Heart left ventricle (tissue), 16 donors: ENCODE measurements at regions not wholly inside any gene's neighbourhood (a gene's known extent, or its start where the extent isn't known, plus 50 kb on each side); places are given as distances from the start of the nearest gene placed in this dataset.
A peak's percentile ranks its signal among the peaks of the same experiment; 100 is the strongest.

Experiments
- ATAC-seq, 4 donors: fragments of 200-7000 bp; cut with Tn5 transposase; one replicate each; pipeline ENCODE4 v1.9.1; 2020 to 2022; ENCODE audit warnings: moderate library complexity in 4 of 4, mild to moderate bottlenecking in 3 of 4, moderate number of reproducible peaks in 1 of 4
- DNase-seq, 5 donors: peaks; one replicate each; pipeline ENCODE4 v3.0.0-alpha.2; 2020
- H3K27ac ChIP-seq, 12 donors: fragments of 200-600 bp; sonication (generic) in 4 of 12; one replicate each; pipeline versions ENCODE4 v1.5.0 to v1.8.0; 2016 to 2022; ENCODE audit warnings: mild to moderate bottlenecking in 2 of 12
- H3K27me3 ChIP-seq, 9 donors: fragments of 200-600 bp; sonication (generic) in 2 of 9; one replicate each; pipeline versions ENCODE4 v1.5.1 to v1.8.0; 2016 to 2022; ENCODE audit warnings: mild to moderate bottlenecking in 3 of 9
- H3K36me3 ChIP-seq, 9 donors: fragments of 200-600 bp; sonication (generic) in 2 of 9; one replicate each; pipeline versions ENCODE4 v1.5.0 to v1.8.0; 2018 to 2022; ENCODE audit warnings: mild to moderate bottlenecking in 2 of 9
- H3K4me1 ChIP-seq, 12 donors: fragments of 200-600 bp; sonication (generic) in 4 of 12; one replicate each; pipeline versions ENCODE4 v1.5.0 to v1.8.0; 2016 to 2022; ENCODE audit warnings: mild to moderate bottlenecking in 3 of 12
- H3K4me3 ChIP-seq, 12 donors: fragments of 200-600 bp; sonication (generic) in 4 of 12; one replicate each; pipeline versions ENCODE4 v1.5.0 to v1.8.0; 2017 to 2022; ENCODE audit warnings: mild to moderate bottlenecking in 9 of 12, moderate library complexity in 4 of 12
- H3K9me3 ChIP-seq, 12 donors: fragments of 200-600 bp; sonication (generic) in 4 of 12; one replicate each; pipeline versions ENCODE4 v1.5.0 to v1.8.0; 2016 to 2022; ENCODE audit warnings: mild to moderate bottlenecking in 1 of 12
- POLR2A ChIP-seq, 2 donors: fragments of 450-650 bp; IDR thresholded peaks; one replicate each; pipeline ENCODE4 v1.6.1; 2017; ENCODE audit warnings: antibody characterized with exemption in 2 of 2, mild to moderate bottlenecking in 2 of 2, moderate library complexity in 2 of 2
- WGBS, 4 donors: extraction: QIAGEN DNeasy Blood & Tissue Kit in 2 of 4; methylation state at CpG; one replicate each; pipeline versions ENCODE4 v1.1.5 to v1.1.7; 2013 to 2018; 5-methylcytosine and 5-hydroxymethylcytosine counted together
- intact Hi-C, 10 donors: fragments of 100-400 bp; cut with DNase I; formaldehyde crosslinking; loops; one replicate each; pipeline versions ENCODE4 v1.11.1 to v1.14.2; 2022
- TF ChIP-seq, protein P1 (sequence below), 12 donors: fragments of 200-600 bp; sonication (generic) in 4 of 12; IDR thresholded peaks; one replicate each; pipeline versions ENCODE4 v1.5.0 to v1.8.0; 2018 to 2022; ENCODE audit warnings: antibody characterized with exemption in 12 of 12, mild to moderate bottlenecking in 5 of 12
- donor health status: ischemic (EF 13 %, LVEDD 7.1; RV severe dilation, severe dysfunction).
- donor health status: healthy with polysubstance abuse.
- donor health status: DM: no; HTN: yes; CAD: no.
- donor health status: DM: no; HTN: no; CAD: no.
- donor health status: ischemic (EF 25% LVEDD 6.9; RV normal size, moderate dysfunction).
- donor health status: ischemic (EF 25% LVEDD 5.7; RV mildly dilated, moderate dysfunction).
- donor health status: healthy.
- donor health status: DM: yes; HTN: yes; CAD: no.
- donor health status: ischemic (EF 35%, LVEDD 5.7; RV mildly dilated, moderate dysfunction).
- donor health status: nonischemic (EF 11% LVEDD 7.7; RV severe dilation, severe dysfunction).
- donor health status: DM: yes; HTN: yes; CAD: no.
- donor health status: PGD.
- donor health status: ischemic (EF 29% LVEDD 5.4; RV normal size, mild dysfunction).
- donor health status: nonischemic (EF 23%, LVEDD 6.1; RV moderate dilation, normal function).

DNA sequence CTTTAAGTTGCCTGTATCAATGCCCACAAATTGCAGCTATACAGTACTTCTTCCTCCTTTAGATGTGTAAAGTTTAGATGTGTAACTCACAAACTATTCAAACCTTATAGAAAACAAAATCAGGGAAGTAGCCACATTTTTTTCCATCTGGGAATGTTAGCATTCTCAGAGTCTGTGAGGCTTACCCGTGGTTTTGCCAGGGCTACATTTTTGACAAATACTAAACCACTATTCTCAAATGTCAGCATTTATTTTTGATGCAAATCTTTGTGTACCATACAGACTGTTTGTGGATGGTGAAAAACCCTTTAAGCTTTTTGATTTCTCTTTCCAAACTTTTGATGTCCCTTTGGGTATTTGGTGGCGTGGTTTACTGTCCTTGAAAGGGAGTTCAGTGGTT is 216.4 kb downstream of the POSTN start:
- WGBS, 4 donors, result 63 to 75% (median 68%) methylated on average over 2 of the region's 2 CpGs
- Histone ChIP-seq H3K4me3 (no peak overlapping the region), H3K9me3 (peaks cover 0 to 8% (median 0%) of the 10 kb centered on the region in 12 donors), H3K27me3 (no peaks in the 10 kb centered on the region), H3K36me3 (no peaks in the 10 kb centered on the region), H3K4me1 (no peaks in the 10 kb centered on the region), H3K27ac (peak overlapping the region in 1 of 12 donors; percentile 14)
- DNase-seq (no peak), ATAC-seq (no peak)
- TF ChIP-seq, protein P1, sequence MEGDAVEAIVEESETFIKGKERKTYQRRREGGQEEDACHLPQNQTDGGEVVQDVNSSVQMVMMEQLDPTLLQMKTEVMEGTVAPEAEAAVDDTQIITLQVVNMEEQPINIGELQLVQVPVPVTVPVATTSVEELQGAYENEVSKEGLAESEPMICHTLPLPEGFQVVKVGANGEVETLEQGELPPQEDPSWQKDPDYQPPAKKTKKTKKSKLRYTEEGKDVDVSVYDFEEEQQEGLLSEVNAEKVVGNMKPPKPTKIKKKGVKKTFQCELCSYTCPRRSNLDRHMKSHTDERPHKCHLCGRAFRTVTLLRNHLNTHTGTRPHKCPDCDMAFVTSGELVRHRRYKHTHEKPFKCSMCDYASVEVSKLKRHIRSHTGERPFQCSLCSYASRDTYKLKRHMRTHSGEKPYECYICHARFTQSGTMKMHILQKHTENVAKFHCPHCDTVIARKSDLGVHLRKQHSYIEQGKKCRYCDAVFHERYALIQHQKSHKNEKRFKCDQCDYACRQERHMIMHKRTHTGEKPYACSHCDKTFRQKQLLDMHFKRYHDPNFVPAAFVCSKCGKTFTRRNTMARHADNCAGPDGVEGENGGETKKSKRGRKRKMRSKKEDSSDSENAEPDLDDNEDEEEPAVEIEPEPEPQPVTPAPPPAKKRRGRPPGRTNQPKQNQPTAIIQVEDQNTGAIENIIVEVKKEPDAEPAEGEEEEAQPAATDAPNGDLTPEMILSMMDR (IDR thresholded peaks at IDR 0.05), result no peak
- TF ChIP-seq POLR2A (IDR thresholded peaks at IDR 0.05), result no peak
- intact Hi-C loops, result no loop called here

DNA sequence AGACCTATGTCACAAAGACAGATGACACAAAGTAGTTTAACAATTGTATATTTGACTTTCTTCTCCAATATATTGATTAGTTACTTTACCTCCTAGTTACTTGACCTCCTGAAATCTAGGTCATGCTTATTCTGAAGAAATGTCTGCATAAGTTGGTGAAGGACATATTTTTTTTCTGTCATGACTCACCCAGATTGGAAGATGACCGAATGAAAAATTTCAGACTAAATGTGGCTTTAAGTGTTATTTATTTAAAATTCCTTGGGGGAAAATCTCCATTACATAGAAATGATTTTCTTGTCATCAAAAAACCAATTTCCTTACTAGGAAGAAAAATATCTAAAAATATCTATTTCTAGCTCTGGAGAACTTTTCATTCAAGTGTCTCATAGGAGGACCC is 217.1 kb downstream of the POSTN start:
- 67 to 73% (median 69%) methylated on average over 1 of the region's 1 CpG for WGBS, 4 donors

DNA sequence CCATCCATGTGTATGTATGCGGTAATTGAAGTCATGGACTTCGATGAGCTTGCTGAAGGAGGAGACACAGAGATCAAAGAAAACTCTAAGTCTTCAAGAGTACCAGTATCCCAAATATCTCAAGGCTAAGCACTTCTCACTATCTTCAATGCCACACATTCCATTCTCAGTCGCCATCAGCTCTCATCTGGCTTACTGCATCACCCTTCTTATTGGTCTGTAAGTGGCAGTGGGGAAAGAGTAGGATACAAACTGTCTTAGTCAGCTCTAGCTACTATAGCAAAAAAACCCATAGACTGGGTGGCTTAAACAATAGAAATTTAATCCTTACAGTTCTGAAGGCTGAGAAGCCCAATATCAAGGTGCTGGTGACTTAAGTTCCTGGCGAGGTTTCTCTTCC is 218.7 kb downstream of the POSTN start:
- intact Hi-C loops, result no loop called here
- no peaks in the 10 kb centered on the region for H3K36me3 ChIP-seq
- no peak overlapping the region for H3K4me3 ChIP-seq
- peaks cover 0 to 2% (median 0%) of the 10 kb centered on the region in 12 donors for H3K4me1 ChIP-seq
- peaks cover 0 to 8% (median 0%) of the 10 kb centered on the region in 12 donors for H3K9me3 ChIP-seq
- no peak overlapping the region for H3K27ac ChIP-seq
- 72 to 83% (median 80%) methylated on average over 4 of the region's 4 CpGs for WGBS, 4 donors
- no peak for ATAC-seq
- TF ChIP-seq, protein P1 (IDR thresholded peaks at IDR 0.05), result no peak
- no peak for TF ChIP-seq POLR2A (IDR thresholded peaks at IDR 0.05)
- no peaks in the 10 kb centered on the region for H3K27me3 ChIP-seq
- DNase-seq, result no peak

More for the DNA sequence above, 217.1 kb downstream of the POSTN start:
- DNase-seq (no peak), ATAC-seq (peak in 1 of 4 donors; percentile 38)
- Histone ChIP-seq H3K4me3 (no peak overlapping the region), H3K27ac (no peak overlapping the region), H3K36me3 (no peaks in the 10 kb centered on the region), H3K4me1 (no peaks in the 10 kb centered on the region), H3K27me3 (no peaks in the 10 kb centered on the region), H3K9me3 (peaks cover 0 to 8% (median 0%) of the 10 kb centered on the region in 12 donors)
- TF ChIP-seq, protein P1 (IDR thresholded peaks at IDR 0.05), result no peak
- intact Hi-C loops, result no loop called here

DNA sequence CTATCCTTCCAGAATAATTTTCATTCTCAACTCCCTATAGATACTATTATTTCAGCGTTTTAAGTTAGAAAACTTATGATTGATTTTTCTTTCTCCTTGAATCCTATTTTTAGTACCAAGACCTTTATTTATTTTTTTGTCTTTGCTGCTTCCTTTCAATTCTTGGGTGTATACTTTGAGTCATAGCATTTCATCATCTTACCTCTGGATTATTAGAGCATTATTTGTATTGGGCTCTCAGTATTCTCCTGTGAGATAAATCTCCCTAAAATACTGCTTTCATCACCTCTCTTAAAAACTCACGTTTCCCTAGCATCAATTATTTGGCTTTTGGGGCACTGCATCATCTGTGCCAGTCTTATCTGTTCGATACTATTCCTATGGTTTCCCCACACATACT is 222.8 kb downstream of the POSTN start:
- ATAC-seq (no peak), DNase-seq (no peak)
- whole genome bisulfite sequencing, 4 donors, result 84 to 92% (median 86%) methylated on average over 3 of the region's 3 CpGs

More for the DNA sequence above, 222.8 kb downstream of the POSTN start:
- no peaks in the 10 kb centered on the region for H3K27me3 ChIP-seq
- TF ChIP-seq, protein P1 (IDR thresholded peaks at IDR 0.05), result no peak
- TF ChIP-seq POLR2A (IDR thresholded peaks at IDR 0.05), result no peak
- H3K36me3 ChIP-seq, result no peaks in the 10 kb centered on the region
- peaks cover 0 to 8% (median 0%) of the 10 kb centered on the region in 12 donors for H3K9me3 ChIP-seq
- intact Hi-C loops, result no loop called here
- no peak overlapping the region for H3K4me3 ChIP-seq
- no peak overlapping the region for H3K27ac ChIP-seq
- H3K4me1 ChIP-seq, result peaks cover 0 to 4% (median 0%) of the 10 kb centered on the region in 12 donors
